ENCODE measurements at regions not wholly inside any gene's neighbourhood (a gene's known extent, or its start where the extent isn't known, plus 50 kb on each side); places are given as distances from the start of the nearest gene placed in this dataset.

- Histone ChIP-seq H3K9me3 (ENCODE audit: insufficient read depth, low read depth) (no peaks in the 10 kb centered on the region), H3K79me2 (ENCODE audit: low read depth) (no peaks in the 10 kb centered on the region), H3K4me1 (replicated peaks; ENCODE audit: insufficient read depth) (no peaks in the 10 kb centered on the region), H3K4me2 (no peak overlapping the region), H3K27me3 (ENCODE audit: insufficient read depth, low read depth) (no peaks in the 10 kb centered on the region), H3F3A (ENCODE audit: insufficient read depth, low read depth) (no peaks in the 10 kb centered on the region), H3K4me3 (no peak overlapping the region), H3K9me2 (ENCODE audit: insufficient read depth) (no peaks in the 10 kb centered on the region), H2AFZ (no peak overlapping the region), H3K27ac (no peak overlapping the region), H4K20me1 (ENCODE audit: insufficient read depth) (no peaks in the 10 kb centered on the region), H3K36me3 (ENCODE audit: low read depth) (no peaks in the 10 kb centered on the region)
- no peak for TF ChIP-seq EZH2 (IDR thresholded peaks at IDR 0.05; ENCODE audit: low read depth)
- TF ChIP-seq, protein P1, sequence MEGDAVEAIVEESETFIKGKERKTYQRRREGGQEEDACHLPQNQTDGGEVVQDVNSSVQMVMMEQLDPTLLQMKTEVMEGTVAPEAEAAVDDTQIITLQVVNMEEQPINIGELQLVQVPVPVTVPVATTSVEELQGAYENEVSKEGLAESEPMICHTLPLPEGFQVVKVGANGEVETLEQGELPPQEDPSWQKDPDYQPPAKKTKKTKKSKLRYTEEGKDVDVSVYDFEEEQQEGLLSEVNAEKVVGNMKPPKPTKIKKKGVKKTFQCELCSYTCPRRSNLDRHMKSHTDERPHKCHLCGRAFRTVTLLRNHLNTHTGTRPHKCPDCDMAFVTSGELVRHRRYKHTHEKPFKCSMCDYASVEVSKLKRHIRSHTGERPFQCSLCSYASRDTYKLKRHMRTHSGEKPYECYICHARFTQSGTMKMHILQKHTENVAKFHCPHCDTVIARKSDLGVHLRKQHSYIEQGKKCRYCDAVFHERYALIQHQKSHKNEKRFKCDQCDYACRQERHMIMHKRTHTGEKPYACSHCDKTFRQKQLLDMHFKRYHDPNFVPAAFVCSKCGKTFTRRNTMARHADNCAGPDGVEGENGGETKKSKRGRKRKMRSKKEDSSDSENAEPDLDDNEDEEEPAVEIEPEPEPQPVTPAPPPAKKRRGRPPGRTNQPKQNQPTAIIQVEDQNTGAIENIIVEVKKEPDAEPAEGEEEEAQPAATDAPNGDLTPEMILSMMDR (conservative IDR thresholded peaks at IDR 0.05) = no peak
- ChIA-PET POLR2A (ENCODE audit: unreplicated experiment) (interaction anchor here (0.7 kb wide), 1 partner anchor 190 kb away, joined by 7 read pairs; no protein-coding TSS in a partner anchor), CTCF (no interaction called here)
- intact Hi-C loops (cut with micrococcal nuclease; ENCODE audit: unreplicated experiment) = no loop called here
- BruUV-seq (replicated peaks) = no TSS peak
- DNase-seq = no peak
These were observed 106.5 kb upstream of the CMC1 start for GRCh38 chr3:28134792-28135375.

- Histone ChIP-seq H3K27ac (no peak overlapping the region), H3K4me1 (replicated peaks; ENCODE audit: insufficient read depth) (no peaks in the 10 kb centered on the region), H3K4me2 (no peak overlapping the region), H3F3A (ENCODE audit: insufficient read depth, low read depth) (no peaks in the 10 kb centered on the region), H3K79me2 (ENCODE audit: low read depth) (no peaks in the 10 kb centered on the region), H3K4me3 (no peak overlapping the region), H3K9me2 (ENCODE audit: insufficient read depth) (no peaks in the 10 kb centered on the region), H4K20me1 (ENCODE audit: insufficient read depth) (no peaks in the 10 kb centered on the region), H2AFZ (no peak overlapping the region), H3K9me3 (ENCODE audit: insufficient read depth, low read depth) (no peaks in the 10 kb centered on the region), H3K36me3 (ENCODE audit: low read depth) (no peaks in the 10 kb centered on the region), H3K27me3 (ENCODE audit: insufficient read depth, low read depth) (no peaks in the 10 kb centered on the region)
- TF ChIP-seq EZH2 (IDR thresholded peaks at IDR 0.05; ENCODE audit: low read depth) = no peak
- TF ChIP-seq, protein P1 (conservative IDR thresholded peaks at IDR 0.05) = no peak
- intact Hi-C loops (cut with micrococcal nuclease; ENCODE audit: unreplicated experiment) = no loop called here
- no peak for DNase-seq
- ChIA-PET CTCF (no interaction called here), POLR2A (ENCODE audit: unreplicated experiment) (no interaction called here)
- no TSS peak for BruUV-seq (replicated peaks)
These were observed 104.7 kb upstream of the CMC1 start for GRCh38 chr3:28136607-28137216.

DNA sequence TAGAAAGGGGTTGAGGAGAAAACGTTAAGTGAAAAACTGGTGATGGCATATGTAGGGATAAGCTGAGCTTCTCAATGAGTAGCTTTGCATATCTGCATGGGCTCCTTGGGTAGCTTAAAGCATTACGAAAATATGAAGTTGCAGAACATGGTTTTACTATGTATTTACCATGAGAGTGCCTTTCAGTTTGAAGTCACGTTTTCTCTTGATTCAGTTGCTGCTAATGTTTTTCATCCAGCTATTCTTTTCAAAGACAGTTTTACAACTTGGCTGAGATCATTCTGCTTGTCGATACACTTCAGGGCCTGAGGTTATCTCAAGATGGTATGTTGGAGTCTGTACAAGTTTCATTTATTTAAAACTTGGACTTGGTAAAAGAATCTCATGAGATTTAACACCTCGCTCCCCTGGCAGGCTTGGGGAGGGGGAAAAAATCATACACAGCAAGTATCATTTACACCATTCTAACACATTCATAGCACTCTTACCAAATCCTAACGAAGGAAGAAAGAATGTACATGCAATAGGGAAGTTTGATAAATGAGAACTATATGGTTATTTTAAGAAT, 103.3 kb upstream of the CMC1 start:
- H3K4me3 ChIP-seq = no peak overlapping the region
- no peak overlapping the region for H3K27ac ChIP-seq
- no peaks in the 10 kb centered on the region for H3K9me3 ChIP-seq (ENCODE audit: insufficient read depth, low read depth)
- intact Hi-C loops (cut with micrococcal nuclease; ENCODE audit: unreplicated experiment) = no loop called here
- no TSS peak for BruUV-seq (replicated peaks)
- H3K4me2 ChIP-seq = no peak overlapping the region
- H3F3A ChIP-seq (ENCODE audit: insufficient read depth, low read depth) = no peaks in the 10 kb centered on the region
- H3K36me3 ChIP-seq (ENCODE audit: low read depth) = no peaks in the 10 kb centered on the region
- no peaks in the 10 kb centered on the region for H3K4me1 ChIP-seq (replicated peaks; ENCODE audit: insufficient read depth)
- H4K20me1 ChIP-seq (ENCODE audit: insufficient read depth) = no peaks in the 10 kb centered on the region
- H2AFZ ChIP-seq = no peak overlapping the region
- no peaks in the 10 kb centered on the region for H3K9me2 ChIP-seq (ENCODE audit: insufficient read depth)
- DNase-seq = no peak
- H3K27me3 ChIP-seq (ENCODE audit: insufficient read depth, low read depth) = no peaks in the 10 kb centered on the region
- H3K79me2 ChIP-seq (ENCODE audit: low read depth) = no peaks in the 10 kb centered on the region
- TF ChIP-seq, protein P1 (conservative IDR thresholded peaks at IDR 0.05) = no peak
- no peak for TF ChIP-seq EZH2 (IDR thresholded peaks at IDR 0.05; ENCODE audit: low read depth)
- ChIA-PET POLR2A (ENCODE audit: unreplicated experiment) (no interaction called here), CTCF (no interaction called here)
